ENCODE measurements at regions not wholly inside any gene's neighbourhood (a gene's known extent, or its start where the extent isn't known, plus 50 kb on each side); places are given as distances from the start of the nearest gene placed in this dataset.
"Not testable (repeated sequence)": the region's sequence is repeated elsewhere in the genome, so short reads cannot be mapped to it uniquely, and the experiment has no call there.

DNA sequence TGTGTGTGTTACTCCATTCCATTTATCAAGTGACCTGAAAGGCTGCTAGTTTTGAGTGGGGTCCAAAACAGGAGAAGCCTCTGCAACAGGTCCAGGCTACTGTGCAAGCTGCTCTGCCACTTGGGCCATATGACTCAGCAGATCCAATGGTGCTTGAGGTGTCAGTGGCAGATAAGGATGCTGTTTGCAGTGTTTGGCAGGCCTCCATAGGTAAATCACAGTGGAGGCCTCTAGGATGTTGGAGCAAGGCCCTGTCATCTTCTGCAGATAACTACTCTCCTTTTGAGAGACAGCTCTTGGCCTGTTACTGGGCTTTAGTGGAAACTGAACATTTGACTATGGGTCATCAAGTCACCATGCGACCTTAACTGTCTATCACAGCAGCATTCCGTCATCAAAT lies 52.3 kb upstream of the SMARCAD1 start:
- not testable (repeated sequence) for TF ChIP-seq POLR2AphosphoS5 (IDR thresholded peaks at IDR 0.05; ENCODE audit: borderline replicate concordance, low read depth, low read length); EZH2 (IDR thresholded peaks at IDR 0.05); FOXP2 (optimal IDR thresholded peaks at IDR 0.05; ENCODE audit: control extremely low read depth, extremely low read length, insufficient read depth)

Data from SK-N-MC (cell line).